HCT116 (cell line): ENCODE measurements at regions not wholly inside any gene's neighbourhood (a gene's known extent, or its start where the extent isn't known, plus 50 kb on each side); places are given as distances from the start of the nearest gene placed in this dataset.

ENCODE experiments used
- ATAC-seq: fragments of 200-7000 bp; cut with Tn5 transposase; 2 replicates; pipeline ENCODE4 v1.9.1; 2020; ENCODE audit warnings: mild to moderate bottlenecking, moderate library complexity
- BruUV-seq: library from RNA; stranded (reverse); fragments of 400-500 nt; replicated peaks from 2 replicates; lab custom pipeline; 2021; lab: Mats Ljungman, UMichigan
- CTCF ChIA-PET: fragments of 300-600 bp; sonication (Branson Sonifier 250); formaldehyde crosslinking; loops from one replicate; lab custom pipeline; 2021; ENCODE audit warnings: antibody characterized with exemption; lab: Charles Lee
- POLR2A ChIA-PET: fragments of 300-600, 350-600 bp; sonication (Branson Sonifier 250); formaldehyde crosslinking; loops from one replicate; lab custom pipeline; 2021; ENCODE audit warnings: antibody characterized with exemption; lab: Charles Lee
- RAD21 ChIA-PET, 2 experiments: fragments of 300-600 bp; sonication (Branson Sonifier 250); formaldehyde crosslinking; loops; one replicate each; lab custom pipeline; 2023; ENCODE audit warnings: low total read pairs in 2 of 2; ENCODE audit not compliant: uncharacterized antibody in 2 of 2, unreplicated experiment in 2 of 2, low non-redundant PET in 1 of 2; lab: Charles Lee
- DNase-seq: peaks from one replicate; pipeline ENCODE4 v3.0.0-alpha.2; 2010; ENCODE audit warnings: low read depth, low spot score
- H2AFZ ChIP-seq: fragments of 200-600 bp; shearing (Covaris generic), sonication (generic); 2 replicates; pipeline ENCODE4 v1.6.1; 2017; ENCODE audit warnings: low read depth, mixed run types, mixed read lengths, antibody characterized with exemption, low read length; ENCODE audit not compliant: poor library complexity, severe bottlenecking
- H3K27ac ChIP-seq: 2 replicates; pipeline ENCODE4 v1.5.1; 2012; ENCODE audit warnings: low read depth, low read length
- H3K27me3 ChIP-seq: fragments of 200-600 bp; sonication (generic); 2 replicates; pipeline ENCODE4 v1.6.1; 2016; ENCODE audit warnings: mixed run types, low read length, mixed read lengths; ENCODE audit not compliant: insufficient read depth
- H3K36me3 ChIP-seq, 2 experiments: fragments of 200-500 bp in 1 of 2; fragments of 200-600 bp in 1 of 2; sonication (Bioruptor generic) in 1 of 2; sonication (generic) in 1 of 2; 2 replicates each; pipeline versions ENCODE4 v1.5.1 to v1.6.1; 2014 to 2016; ENCODE audit warnings: low read length in 2 of 2, inconsistent platforms in 1 of 2, mixed read lengths in 1 of 2, mixed run types in 1 of 2; ENCODE audit not compliant: insufficient read depth in 2 of 2, control insufficient read depth in 1 of 2
- H3K4me1 ChIP-seq, 2 experiments: fragments of 200-600 bp in 1 of 2; sonication (generic) in 1 of 2; 2 replicates each; pipeline versions ENCODE4 v1.5.1 to v1.6.1; 2012 to 2017; ENCODE audit warnings: low read length in 2 of 2, inconsistent platforms in 1 of 2, mild to moderate bottlenecking in 1 of 2, mixed read lengths in 1 of 2, mixed run types in 1 of 2, moderate library complexity in 1 of 2; ENCODE audit not compliant: insufficient read depth in 2 of 2, control insufficient read depth in 1 of 2
- H3K4me2 ChIP-seq: fragments of 200-600 bp; sonication (generic); 2 replicates; pipeline ENCODE4 v1.6.1; 2017; ENCODE audit warnings: mixed run types, low read length, mixed read lengths
- H3K4me3 ChIP-seq, 2 experiments: fragments of 200-600 bp in 1 of 2; sonication (generic) in 1 of 2; replicated peaks in 1 of 2; 2 replicates each; pipeline ENCODE4 v1.5.1; 2011 to 2016; ENCODE audit warnings: low read length in 2 of 2, control low read depth in 1 of 2, low read depth in 1 of 2, mild to moderate bottlenecking in 1 of 2, mixed read lengths in 1 of 2, mixed run types in 1 of 2
- H3K79me2 ChIP-seq: fragments of 200-600 bp; sonication (generic); 2 replicates; pipeline ENCODE4 v1.6.1; 2017; ENCODE audit warnings: mild to moderate bottlenecking, mixed run types, low read length, moderate library complexity, mixed read lengths; ENCODE audit not compliant: insufficient read depth
- H3K9ac ChIP-seq: fragments of 200-600 bp; sonication (generic); 2 replicates; pipeline ENCODE4 v1.6.1; 2016; ENCODE audit warnings: low read length, mixed read lengths
- H3K9me2 ChIP-seq: fragments of 200-600 bp; sonication (generic), shearing (Covaris generic); 2 replicates; pipeline ENCODE4 v1.6.1; 2017; ENCODE audit warnings: mixed run types, mild to moderate bottlenecking, moderate library complexity; ENCODE audit not compliant: insufficient read depth
- H3K9me3 ChIP-seq, 2 experiments: fragments of 200-500 bp in 1 of 2; fragments of 200-600 bp in 1 of 2; sonication (Bioruptor generic) in 1 of 2; sonication (generic) in 1 of 2; 2 replicates each; pipeline ENCODE4 v1.6.1; 2014 to 2017; ENCODE audit warnings: low read length in 2 of 2, mixed read lengths in 2 of 2, inconsistent platforms in 1 of 2, low read depth in 1 of 2, mild to moderate bottlenecking in 1 of 2, mixed run types in 1 of 2, moderate library complexity in 1 of 2; ENCODE audit not compliant: control insufficient read depth in 1 of 2, insufficient read depth in 1 of 2
- H4K20me1 ChIP-seq: fragments of 200-600 bp; sonication (generic), shearing (Covaris generic); 2 replicates; pipeline ENCODE4 v1.6.1; 2017; ENCODE audit warnings: mixed run types, mild to moderate bottlenecking, moderate library complexity; ENCODE audit not compliant: insufficient read depth
- CTCF ChIP-seq, 3 experiments: fragments of 200-600 bp in 1 of 3; sonication (generic) in 1 of 3; IDR thresholded peaks in 2 of 3; conservative IDR thresholded peaks in 1 of 3; 2 replicates each; pipeline ENCODE4 v1.5.1; 2012 to 2017; ENCODE audit warnings: low read depth in 2 of 3, low read length in 2 of 3, antibody characterized with exemption in 1 of 3, borderline replicate concordance in 1 of 3, control low read depth in 1 of 3, mild to moderate bottlenecking in 1 of 3, mixed read lengths in 1 of 3, mixed run types in 1 of 3, moderate library complexity in 1 of 3; ENCODE audit not compliant: insufficient read depth in 1 of 3
- EGR1 ChIP-seq: IDR thresholded peaks from 2 replicates; pipeline ENCODE4 v1.6.1; 2012; ENCODE audit warnings: low read depth
- ELF1 ChIP-seq: IDR thresholded peaks from 2 replicates; pipeline ENCODE4 v1.6.1; 2012; ENCODE audit warnings: low read depth, borderline replicate concordance
- EZH2phosphoT487 ChIP-seq: fragments of 200-600 bp; IDR thresholded peaks from 2 replicates; pipeline ENCODE4 v1.6.1; 2018; ENCODE audit warnings: antibody characterized with exemption, borderline replicate concordance
- FOSL1 ChIP-seq: IDR thresholded peaks from 2 replicates; pipeline ENCODE4 v1.6.1; 2012; ENCODE audit warnings: low read depth
- JUND ChIP-seq: IDR thresholded peaks from 2 replicates; pipeline ENCODE4 v1.6.1; 2012
- MAX ChIP-seq: IDR thresholded peaks from 2 replicates; pipeline ENCODE4 v1.6.1; 2012
- POLR2AphosphoS5 ChIP-seq: IDR thresholded peaks from 2 replicates; pipeline ENCODE4 v1.6.1; 2011; ENCODE audit warnings: mild to moderate bottlenecking, low read depth, low read length, moderate library complexity
- SRF ChIP-seq: IDR thresholded peaks from 2 replicates; pipeline ENCODE4 v1.6.1; 2012; ENCODE audit warnings: low read depth
- YY1 ChIP-seq: IDR thresholded peaks from 2 replicates; pipeline ENCODE4 v1.6.1; 2011; ENCODE audit warnings: low read length, low read depth, moderate library complexity, mild to moderate bottlenecking; ENCODE audit not compliant: insufficient replicate concordance; ENCODE audit errors: extremely low read depth
- ZBTB33 ChIP-seq: IDR thresholded peaks from 2 replicates; pipeline ENCODE4 v1.6.1; 2011; ENCODE audit warnings: mild to moderate bottlenecking, low read length, moderate library complexity; ENCODE audit not compliant: insufficient replicate concordance; ENCODE audit errors: extremely low read depth
- ZNF274 ChIP-seq: fragments of 200-500 bp; sonication (Bioruptor generic); IDR thresholded peaks from 2 replicates; pipeline ENCODE4 v1.6.1; 2014; ENCODE audit warnings: mild to moderate bottlenecking, low read depth, low read length, inconsistent platforms
- intact Hi-C: fragments of 100-400 bp; cut with micrococcal nuclease; formaldehyde crosslinking; loops from 2 replicates; pipeline ENCODE4 v1.10.0; 2022

- Histone ChIP-seq H3K79me2 (no peaks in the 10 kb centered on the region), H3K4me1 (no peaks in the 10 kb centered on the region)
- no peak for TF ChIP-seq EGR1
- no peak for TF ChIP-seq SRF
- TF ChIP-seq, all 23 proteins: peak for 0
- no peak overlapping the region for H2AFZ ChIP-seq
- H3K9me3 ChIP-seq, result peaks cover 3 to 14% of the 10 kb centered on the region in 2 experiments; a peak in 2 of 4 replicates
- no peak overlapping the region for H3K4me3 ChIP-seq
- intact Hi-C loops, result no loop called here
- no peak overlapping the region for H3K4me2 ChIP-seq
- H4K20me1 ChIP-seq, result no peaks in the 10 kb centered on the region
- H3K27ac ChIP-seq, result no peak overlapping the region
- ChIA-PET POLR2A (no interaction called here), CTCF (no interaction called here), RAD21 (no interaction called here)
- no peaks in the 10 kb centered on the region for H3K36me3 ChIP-seq
- no peaks in the 10 kb centered on the region for H3K27me3 ChIP-seq
- no peak for DNase-seq
- no peaks in the 10 kb centered on the region for H3K9me2 ChIP-seq
- no TSS peak for BruUV-seq
- H3K9ac ChIP-seq, result no peak overlapping the region
- no peak for ATAC-seq
Observed at GRCh38 chr3:74271541-74271940, 342.9 kb downstream of the CNTN3 start.

GRCh38 chr3:74269689-74270088 lies 344.8 kb downstream of the CNTN3 start:
- DNase-seq (no peak), ATAC-seq (no peak)
- no peaks in the 10 kb centered on the region for H3K27me3 ChIP-seq
- POLR2A ChIA-PET, result no interaction called here
- H2AFZ ChIP-seq, result no peak overlapping the region
- no peak overlapping the region for H3K9ac ChIP-seq
- no peaks in the 10 kb centered on the region for H3K9me2 ChIP-seq
- no peak overlapping the region for H3K27ac ChIP-seq
- H3K9me3 ChIP-seq, result peaks cover 5 to 19% of the 10 kb centered on the region in 2 experiments; a peak in 2 of 4 replicates
- no peak overlapping the region for H3K4me2 ChIP-seq
- H3K36me3 ChIP-seq, result no peaks in the 10 kb centered on the region
- CTCF ChIA-PET, result no interaction called here
- H3K4me3 ChIP-seq, result no peak overlapping the region
- H3K4me1 ChIP-seq, result no peaks in the 10 kb centered on the region
- intact Hi-C loops, result no loop called here
- TF ChIP-seq MAX, result no peak
- no peak for TF ChIP-seq YY1
- TF ChIP-seq POLR2AphosphoS5, result no peak
- no peak for TF ChIP-seq CTCF (IDR thresholded peaks at IDR 0.05 in 2 of 3, conservative IDR thresholded peaks at IDR 0.05 in 1 of 3; ENCODE audit: borderline replicate concordance in 1 of 3, insufficient read depth in 1 of 3, low read depth in 2 of 3, low read length in 2 of 3)
- TF ChIP-seq EZH2phosphoT487, result no peak
- TF ChIP-seq ZNF274, result no peak
- TF ChIP-seq ELF1, result no peak
- TF ChIP-seq JUND, result no peak
- no peak for TF ChIP-seq ZBTB33
- no peak for TF ChIP-seq FOSL1
- RAD21 ChIA-PET, result no interaction called here
- BruUV-seq, result no TSS peak
- H4K20me1 ChIP-seq, result no peaks in the 10 kb centered on the region
- no peaks in the 10 kb centered on the region for H3K79me2 ChIP-seq
